Right lobe of liver (tissue), 4 donors: ENCODE measurements at regions not wholly inside any gene's neighbourhood (a gene's known extent, or its start where the extent isn't known, plus 50 kb on each side); places are given as distances from the start of the nearest gene placed in this dataset.

Source experiments
- CTCF ChIP-seq, 4 donors: fragments of 200-600 bp in 3 of 4; fragments of 450-650 bp in 1 of 4; IDR thresholded peaks; one replicate each; pipeline versions ENCODE4 v1.5.1 to v1.8.0; 2016 to 2022; ENCODE audit warnings: antibody characterized with exemption in 4 of 4, mild to moderate bottlenecking in 2 of 4
- POLR2A ChIP-seq: fragments of 450-650 bp; IDR thresholded peaks from one replicate; pipeline ENCODE4 v1.6.1; 2017; ENCODE audit warnings: antibody characterized with exemption, mild to moderate bottlenecking
- donor health status: DM: no; HTN: no; CAD: no.
- donor health status: DM: no; HTN: no; CAD: no.
- donor health status: DM: no; HTN: yes; CAD: no.

DNA sequence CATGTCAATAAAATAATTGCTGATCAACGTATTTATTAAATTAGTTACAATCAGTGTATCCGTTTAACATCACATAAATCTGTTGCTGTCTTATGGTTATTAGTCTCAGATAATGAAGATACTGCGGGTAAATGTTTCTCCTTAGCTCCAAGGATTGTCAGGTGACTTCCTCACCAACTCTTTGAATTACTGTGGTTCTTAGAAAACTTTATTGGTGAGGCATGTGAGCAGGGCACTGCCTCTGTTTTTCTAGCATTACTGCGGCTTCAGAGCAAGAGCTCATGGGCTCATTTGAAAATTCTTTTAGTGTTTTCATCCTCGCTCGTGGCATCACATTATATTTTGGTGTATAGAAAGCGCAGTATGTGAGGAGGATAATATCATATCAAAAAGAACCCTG lies 555.9 kb downstream of the LMO4 start:
- no peak for TF ChIP-seq CTCF (IDR thresholded peaks at IDR 0.05)
- no peak for TF ChIP-seq POLR2A
